ENCODE measurements at regions not wholly inside any gene's neighbourhood (a gene's known extent, or its start where the extent isn't known, plus 50 kb on each side); places are given as distances from the start of the nearest gene placed in this dataset.

- no peak overlapping the region for H3K27ac ChIP-seq
- H3K27me3 ChIP-seq = no peaks in the 10 kb centered on the region
- H3K36me3 ChIP-seq (replicated peaks in 1 of 2; ENCODE audit: insufficient read depth in 1 of 2, low read depth in 2 of 2) = no peaks in the 10 kb centered on the region
- intact Hi-C loops (cut with DNase I) = no loop called here
- H3K4me3 ChIP-seq = no peak overlapping the region
- DNase-seq (no peak), ATAC-seq (no peak)
- H3K4me1 ChIP-seq = no peaks in the 10 kb centered on the region
- TF ChIP-seq CTCF (IDR thresholded peaks at IDR 0.05) = no peak
- no peak for TF ChIP-seq POLR2A (IDR thresholded peaks at IDR 0.05)
- peaks cover 0 to 7% (median 0%) of the 10 kb centered on the region in 3 donors for H3K9me3 ChIP-seq
These were observed 800.3 kb downstream of the PLA2G4A start for GRCh38 chr1:187629075-187629474.

- H3K27me3 ChIP-seq = no peaks in the 10 kb centered on the region
- TF ChIP-seq POLR2A (IDR thresholded peaks at IDR 0.05) = no peak
- TF ChIP-seq CTCF (IDR thresholded peaks at IDR 0.05) = no peak
- H3K4me1 ChIP-seq = no peaks in the 10 kb centered on the region
- no peaks in the 10 kb centered on the region for H3K36me3 ChIP-seq (replicated peaks in 1 of 2; ENCODE audit: insufficient read depth in 1 of 2, low read depth in 2 of 2)
- DNase-seq (no peak), ATAC-seq (no peak)
- no peak overlapping the region for H3K4me3 ChIP-seq
- 79 to 83% methylated on average over 13 of the region's 13 CpGs for WGBS, 2 donors
- intact Hi-C loops (cut with DNase I) = no loop called here
- no peak overlapping the region for H3K27ac ChIP-seq
- H3K9me3 ChIP-seq = peaks cover 0 to 7% (median 0%) of the 10 kb centered on the region in 3 donors
These were observed 802.1 kb downstream of the PLA2G4A start for GRCh38 chr1:187630653-187631380.

- Histone ChIP-seq H3K27me3 (no peaks in the 10 kb centered on the region), H3K4me1 (no peaks in the 10 kb centered on the region), H3K36me3 (replicated peaks in 1 of 2; ENCODE audit: insufficient read depth in 1 of 2, low read depth in 2 of 2) (no peaks in the 10 kb centered on the region), H3K27ac (no peak overlapping the region), H3K9me3 (peaks cover 0 to 7% (median 0%) of the 10 kb centered on the region in 3 donors), H3K4me3 (no peak overlapping the region)
- TF ChIP-seq CTCF (IDR thresholded peaks at IDR 0.05) (no peak), POLR2A (IDR thresholded peaks at IDR 0.05) (no peak)
- DNase-seq (no peak), ATAC-seq (no peak)
- WGBS, 2 donors = 72 to 77% methylated on average over 5 of the region's 5 CpGs
- intact Hi-C loops (cut with DNase I) = no loop called here
These were observed 802.6 kb downstream of the PLA2G4A start for GRCh38 chr1:187631381-187631675.

GRCh38 chr1:187631984-187632383 is 803.2 kb downstream of the PLA2G4A start:
- H3K4me3 ChIP-seq = no peak overlapping the region
- H3K36me3 ChIP-seq (replicated peaks in 1 of 2; ENCODE audit: insufficient read depth in 1 of 2, low read depth in 2 of 2) = no peaks in the 10 kb centered on the region
- peaks cover 0 to 7% (median 0%) of the 10 kb centered on the region in 3 donors for H3K9me3 ChIP-seq
- ATAC-seq (no peak), DNase-seq (no peak)
- TF ChIP-seq POLR2A (IDR thresholded peaks at IDR 0.05) (no peak), CTCF (IDR thresholded peaks at IDR 0.05) (no peak)
- H3K27ac ChIP-seq = no peak overlapping the region
- 77 to 80% methylated on average over 5 of the region's 5 CpGs for WGBS, 2 donors
- no peaks in the 10 kb centered on the region for H3K4me1 ChIP-seq
- no peaks in the 10 kb centered on the region for H3K27me3 ChIP-seq
- intact Hi-C loops (cut with DNase I) = no loop called here

- no peak overlapping the region for H3K27ac ChIP-seq
- H3K9me3 ChIP-seq = peaks cover 0 to 7% (median 0%) of the 10 kb centered on the region in 3 donors
- WGBS, 2 donors = 33 to 47% methylated on average over 1 of the region's 1 CpG
- intact Hi-C loops (cut with DNase I) = no loop called here
- TF ChIP-seq POLR2A (IDR thresholded peaks at IDR 0.05) (no peak), CTCF (IDR thresholded peaks at IDR 0.05) (no peak)
- H3K27me3 ChIP-seq = no peaks in the 10 kb centered on the region
- no peak overlapping the region for H3K4me3 ChIP-seq
- H3K36me3 ChIP-seq (replicated peaks in 1 of 2; ENCODE audit: insufficient read depth in 1 of 2, low read depth in 2 of 2) = no peaks in the 10 kb centered on the region
- H3K4me1 ChIP-seq = no peaks in the 10 kb centered on the region
- DNase-seq = no peak
- no peak for ATAC-seq
These were observed 806.2 kb downstream of the PLA2G4A start for GRCh38 chr1:187634940-187635339.

All from body of pancreas (tissue), 4 donors.